ENCODE measurements at regions not wholly inside any gene's neighbourhood (a gene's known extent, or its start where the extent isn't known, plus 50 kb on each side); places are given as distances from the start of the nearest gene placed in this dataset.

GRCh38 chr2:181742922-181743722 is 62.8 kb upstream of the NEUROD1 start:
- Histone ChIP-seq H3K4me3 (no peak overlapping the region), H3K36me3 (no peaks in the 10 kb centered on the region), H3K27ac (no peak overlapping the region), H3K27me3 (no peaks in the 10 kb centered on the region), H3K9me3 (no peaks in the 10 kb centered on the region), H3K4me1 (no peaks in the 10 kb centered on the region)
- no peak for DNase-seq (ENCODE audit: low spot score in 2 of 2)
- intact Hi-C loops (cut with DNase I; ENCODE audit: low total_unique reads) = no loop called here
- TF ChIP-seq POLR2AphosphoS5 (IDR thresholded peaks at IDR 0.05) (no peak), CTCF (IDR thresholded peaks at IDR 0.05) (peak; percentile 7 to 68 (median 66))

- TF ChIP-seq POLR2A (IDR thresholded peaks at IDR 0.05) (no peak), CTCF (IDR thresholded peaks at IDR 0.05) (no peak)
- no peak overlapping the region for H3K4me3 ChIP-seq
- no peaks in the 10 kb centered on the region for H3K36me3 ChIP-seq
- no peaks in the 10 kb centered on the region for H3K4me1 ChIP-seq
- no peaks in the 10 kb centered on the region for H3K27me3 ChIP-seq
- DNase-seq (ENCODE audit: low spot score in 2 of 2) = no peak
- H3K9me3 ChIP-seq = no peaks in the 10 kb centered on the region
- intact Hi-C loops (cut with DNase I; ENCODE audit: low total_unique reads) = no loop called here
- no peak overlapping the region for H3K27ac ChIP-seq
Measured at GRCh38 chr2:181743723-181744031, 63.4 kb upstream of the NEUROD1 start.

- no peak overlapping the region for H3K27ac ChIP-seq
- DNase-seq (ENCODE audit: low spot score in 2 of 2) = no peak
- TF ChIP-seq CTCF (IDR thresholded peaks at IDR 0.05) = no peak
- TF ChIP-seq POLR2AphosphoS5 (IDR thresholded peaks at IDR 0.05) = no peak
- no peak for TF ChIP-seq POLR2A (IDR thresholded peaks at IDR 0.05)
- no peaks in the 10 kb centered on the region for H3K9me3 ChIP-seq
- no peaks in the 10 kb centered on the region for H3K4me1 ChIP-seq
- no peaks in the 10 kb centered on the region for H3K36me3 ChIP-seq
- H3K27me3 ChIP-seq = no peaks in the 10 kb centered on the region
- intact Hi-C loops (cut with DNase I; ENCODE audit: low total_unique reads) = no loop called here
- H3K4me3 ChIP-seq = no peak overlapping the region
Measured at GRCh38 chr2:181745796-181746540, 65.7 kb upstream of the NEUROD1 start.

- intact Hi-C loops (cut with DNase I; ENCODE audit: low total_unique reads) = no loop called here
- TF ChIP-seq POLR2A (IDR thresholded peaks at IDR 0.05) (no peak), POLR2AphosphoS5 (IDR thresholded peaks at IDR 0.05) (no peak), CTCF (IDR thresholded peaks at IDR 0.05) (no peak)
- H3K9me3 ChIP-seq = no peaks in the 10 kb centered on the region
- no peak overlapping the region for H3K4me3 ChIP-seq
- H3K27me3 ChIP-seq = no peaks in the 10 kb centered on the region
- no peak for DNase-seq (ENCODE audit: low spot score in 2 of 2)
- no peaks in the 10 kb centered on the region for H3K36me3 ChIP-seq
- no peaks in the 10 kb centered on the region for H3K4me1 ChIP-seq
- no peak overlapping the region for H3K27ac ChIP-seq
Measured at GRCh38 chr2:181746844-181747243, 66.5 kb upstream of the NEUROD1 start.

GRCh38 chr2:181750305-181750704 is 70.0 kb upstream of the NEUROD1 start:
- Histone ChIP-seq H3K27me3 (no peaks in the 10 kb centered on the region), H3K36me3 (no peaks in the 10 kb centered on the region), H3K9me3 (no peaks in the 10 kb centered on the region), H3K4me3 (no peak overlapping the region), H3K27ac (no peak overlapping the region), H3K4me1 (no peaks in the 10 kb centered on the region)
- intact Hi-C loops (cut with DNase I; ENCODE audit: low total_unique reads) = no loop called here
- no peak for TF ChIP-seq POLR2A (IDR thresholded peaks at IDR 0.05)
- TF ChIP-seq POLR2AphosphoS5 (IDR thresholded peaks at IDR 0.05) = no peak
- no peak for TF ChIP-seq CTCF (IDR thresholded peaks at IDR 0.05)
- no peak for DNase-seq (ENCODE audit: low spot score in 2 of 2)
